ENCODE measurements at regions not wholly inside any gene's neighbourhood (a gene's known extent, or its start where the extent isn't known, plus 50 kb on each side); places are given as distances from the start of the nearest gene placed in this dataset.
A peak's percentile ranks its signal among the peaks of the same experiment; 100 is the strongest.

DNA sequence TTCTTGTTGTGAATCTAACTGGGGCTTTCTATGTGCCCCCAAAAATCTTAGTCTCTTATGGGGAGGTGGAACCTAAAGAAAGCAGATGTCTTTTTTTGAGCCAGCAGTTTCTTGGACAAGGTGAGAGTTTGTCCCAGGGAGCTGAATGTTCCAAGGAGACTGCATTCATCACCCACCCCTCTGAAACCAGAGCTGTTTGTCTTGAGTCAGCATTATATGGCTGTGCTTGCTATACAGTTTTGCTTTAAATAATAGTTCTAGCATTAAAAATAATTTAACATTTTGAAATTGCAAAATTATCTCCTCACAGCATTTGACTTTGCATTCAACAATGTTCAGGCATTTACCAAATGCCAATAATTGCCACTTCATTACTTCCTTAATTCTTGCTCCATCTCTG, 813.3 kb downstream of the BCL11B start:
- no peak for DNase-seq

DNA sequence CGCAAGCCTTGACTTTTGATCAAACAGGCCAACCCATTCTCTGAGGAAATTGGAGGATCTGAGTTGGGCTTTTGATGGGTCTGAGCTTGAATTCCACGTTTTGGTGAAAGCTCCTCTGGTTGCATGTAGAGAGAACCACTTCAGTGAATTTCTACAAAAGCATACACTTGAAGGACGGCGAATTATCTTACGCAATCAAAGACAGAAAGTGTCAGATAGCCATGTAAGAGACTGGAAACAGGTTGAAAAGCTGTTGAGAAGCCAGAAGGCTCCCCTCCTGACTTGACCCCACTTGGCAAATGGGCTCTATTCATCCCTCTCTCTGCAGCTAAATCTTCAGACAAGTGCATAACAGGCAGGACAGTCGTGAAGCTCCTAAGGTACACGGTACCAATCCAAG, 809.1 kb downstream of the BCL11B start:
- no peak for DNase-seq

DNA sequence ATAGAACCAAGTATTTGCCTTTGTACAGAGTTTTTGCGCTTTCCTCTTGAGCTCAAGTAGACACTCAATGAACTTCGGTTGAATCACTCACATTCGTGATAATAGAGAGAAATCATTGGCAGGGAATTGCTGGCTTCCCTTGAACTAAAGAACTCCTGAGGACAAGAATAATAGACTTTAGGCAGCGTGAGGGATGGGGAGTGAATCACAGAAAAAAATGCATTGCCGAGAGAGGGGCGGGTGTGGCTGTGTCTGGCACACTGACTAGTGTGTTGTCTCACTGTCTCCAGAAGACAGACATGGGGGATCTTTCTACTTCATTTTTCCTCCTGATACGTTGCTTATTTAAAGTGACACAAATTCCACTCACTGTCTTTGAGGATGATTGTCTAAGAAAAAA, 805.2 kb downstream of the BCL11B start:
- DNase-seq = no peak

DNA sequence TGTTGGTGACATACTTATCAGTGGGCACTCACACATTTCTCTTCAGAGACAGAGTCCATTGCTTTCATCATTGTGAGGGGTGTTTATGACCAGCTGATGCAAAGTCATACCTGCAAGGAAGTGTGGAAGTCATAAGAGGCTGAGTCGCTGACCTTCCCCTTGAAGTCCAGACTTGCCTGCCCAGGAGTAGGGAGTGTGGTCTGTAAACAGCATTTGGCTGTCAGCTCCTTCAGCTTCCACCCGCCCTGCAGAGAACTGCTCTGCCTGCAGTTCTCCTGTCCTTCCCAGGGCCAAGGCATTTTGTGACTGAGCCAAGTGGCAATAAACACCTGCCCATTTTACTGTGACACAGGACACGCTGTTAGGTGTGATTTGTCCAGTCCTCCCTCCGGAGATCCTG, 801.3 kb downstream of the BCL11B start:
- DNase-seq = no peak

DNA sequence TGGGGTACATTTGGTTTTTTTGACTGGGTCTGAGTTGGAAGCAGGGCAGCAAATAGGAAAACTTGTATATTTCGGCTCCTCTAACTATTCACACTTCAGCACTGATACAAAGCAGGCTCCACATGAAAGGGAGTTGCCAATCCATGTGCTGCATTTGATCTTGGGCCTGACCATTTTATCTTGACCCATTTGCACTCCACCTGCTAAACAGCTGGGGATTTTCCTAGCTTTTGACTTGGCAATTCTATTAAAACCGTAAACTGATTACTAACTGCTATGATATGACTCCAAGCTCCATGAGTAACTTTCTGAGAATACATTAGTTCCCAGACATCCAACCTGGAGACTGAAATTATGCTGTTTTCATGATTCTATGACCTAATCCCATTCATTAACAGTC, 797.1 kb downstream of the BCL11B start:
- DNase-seq = no peak

DNA sequence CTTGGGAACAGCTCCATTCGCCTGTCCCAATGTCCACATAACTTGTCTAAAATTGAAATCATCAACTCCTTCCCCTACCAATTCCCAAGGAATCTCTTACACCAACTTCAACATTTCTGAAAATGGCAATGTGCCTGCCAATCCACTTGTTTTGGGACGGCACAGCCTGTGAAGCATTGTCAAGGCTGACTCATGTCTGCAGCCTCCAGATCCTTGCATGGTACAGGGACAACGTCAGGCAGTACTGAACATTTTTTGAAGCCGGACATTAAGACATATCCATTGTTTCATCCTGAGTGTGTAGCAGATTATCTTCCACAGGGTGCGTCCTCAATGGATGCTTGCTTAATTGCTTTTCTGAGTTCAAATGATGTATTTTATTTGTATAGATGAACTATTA, 794.1 kb downstream of the BCL11B start:
- DNase-seq = no peak

DNA sequence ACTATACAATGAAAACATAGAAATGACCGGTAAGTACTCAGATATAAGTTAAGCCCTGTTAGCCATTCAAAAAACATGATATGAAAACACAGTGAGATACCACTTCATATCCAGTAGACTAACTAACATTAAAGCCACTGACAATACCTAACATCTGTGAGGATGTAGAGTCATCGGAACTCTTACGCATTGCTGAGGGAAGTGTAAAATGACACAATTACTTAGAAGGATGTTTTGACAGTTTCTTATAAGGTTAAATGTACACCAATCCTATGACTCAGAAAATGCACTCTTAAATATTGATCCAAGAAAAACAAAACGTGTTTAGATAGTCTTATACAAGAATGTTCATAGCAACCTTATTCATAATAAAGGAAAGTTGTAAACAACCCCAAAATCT, 782.9 kb downstream of the BCL11B start:
- DNase-seq = no peak

DNA sequence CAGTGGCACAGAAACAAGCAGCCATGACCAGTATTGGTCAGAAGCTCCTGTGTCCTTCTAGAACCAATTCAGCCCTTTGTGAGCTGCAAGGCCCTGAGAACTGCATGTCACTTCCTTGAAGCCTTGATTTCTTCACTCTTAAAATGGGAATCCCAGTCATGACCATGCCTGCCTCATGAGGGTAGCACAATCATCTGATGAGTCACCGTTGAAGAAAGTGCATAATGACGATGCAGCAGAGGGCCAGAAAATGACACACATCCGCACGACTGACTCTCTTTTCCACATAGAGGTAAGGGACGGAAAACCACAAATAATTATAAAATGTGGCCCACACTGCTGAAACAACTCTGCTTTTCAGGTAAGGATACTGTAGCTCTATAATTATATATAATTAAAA, 777.4 kb downstream of the BCL11B start:
- DNase-seq = no peak

DNA sequence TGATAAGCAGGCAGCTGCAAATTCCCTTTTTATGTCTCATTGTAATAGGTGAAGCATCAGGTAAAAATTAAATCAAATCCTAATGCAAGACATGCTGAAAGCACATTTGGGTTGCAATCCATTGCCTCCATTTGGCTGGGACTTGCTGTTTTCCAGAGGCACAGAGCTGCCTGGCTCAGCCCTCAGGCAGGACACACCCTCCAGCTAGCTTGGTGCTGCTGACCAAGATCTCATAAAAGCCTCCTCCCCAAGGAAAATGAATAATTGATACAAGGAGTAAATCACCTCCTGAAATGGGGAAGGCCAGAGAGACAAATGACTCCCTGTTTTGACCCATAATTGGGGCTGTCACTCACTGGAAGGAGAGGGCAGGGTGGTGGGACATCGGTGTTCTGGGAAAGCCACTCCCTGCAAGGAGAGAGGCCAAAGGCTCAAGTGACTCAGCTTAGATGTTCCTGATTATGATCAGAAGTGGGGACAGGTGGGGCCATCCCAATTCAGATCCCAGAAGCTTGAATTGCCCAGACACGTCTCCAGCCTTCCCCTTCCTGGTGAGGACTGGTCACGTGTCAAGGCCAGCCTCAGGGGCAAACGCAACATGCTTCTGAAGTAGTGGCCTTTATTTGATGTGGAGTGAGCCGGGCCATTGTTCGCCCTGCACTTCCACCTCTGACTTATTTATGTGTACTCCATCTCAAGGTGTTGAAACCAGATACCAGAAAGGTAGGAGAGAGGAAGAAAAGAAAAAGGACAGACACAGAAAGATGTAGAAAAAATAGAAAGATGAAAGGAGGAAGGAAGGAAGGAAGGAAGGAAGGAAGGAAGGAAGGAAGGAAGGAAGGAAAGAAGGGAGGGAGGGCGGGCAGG, 773.7 kb downstream of the BCL11B start:
- DNase-seq = no peak

DNA sequence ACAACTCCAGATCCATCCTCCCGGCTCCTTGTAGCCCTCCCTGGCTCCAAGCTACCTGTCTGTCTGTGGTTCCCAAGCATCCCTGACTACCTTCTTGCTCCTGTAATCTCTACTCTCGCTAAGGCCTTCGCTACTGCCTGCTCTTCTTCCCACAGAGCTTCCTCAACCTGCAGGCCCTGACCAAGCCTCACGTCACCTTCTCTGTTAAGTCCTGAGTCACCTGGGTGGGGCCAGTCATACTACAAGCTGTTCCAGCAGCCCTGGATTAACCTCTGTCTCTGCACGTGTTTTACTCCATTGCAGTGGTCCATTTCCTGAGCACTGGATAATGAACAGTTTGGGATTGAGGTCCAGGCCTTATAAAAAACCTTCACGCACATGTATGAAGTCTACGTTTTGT, 770.7 kb downstream of the BCL11B start:
- no peak for DNase-seq

DNA sequence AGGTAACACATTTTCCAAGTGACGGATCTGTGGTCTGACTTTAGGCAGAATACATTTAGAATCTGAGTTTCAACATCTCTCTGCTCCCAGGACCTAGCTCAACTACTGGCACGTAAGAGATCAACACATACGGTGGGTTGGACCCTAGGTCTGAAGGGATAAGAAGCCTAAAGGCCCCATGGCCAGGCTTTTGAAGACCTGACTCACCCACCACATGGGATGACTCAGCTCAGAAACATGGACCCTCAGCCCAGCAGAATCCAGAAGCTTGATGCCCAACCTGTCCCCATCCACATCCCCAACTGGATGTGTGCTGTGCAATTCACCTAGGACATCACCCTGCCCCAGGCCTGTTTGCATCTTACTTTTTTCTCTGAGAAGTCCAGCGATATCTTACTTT, 770.2 kb downstream of the BCL11B start:
- no peak for DNase-seq

DNA sequence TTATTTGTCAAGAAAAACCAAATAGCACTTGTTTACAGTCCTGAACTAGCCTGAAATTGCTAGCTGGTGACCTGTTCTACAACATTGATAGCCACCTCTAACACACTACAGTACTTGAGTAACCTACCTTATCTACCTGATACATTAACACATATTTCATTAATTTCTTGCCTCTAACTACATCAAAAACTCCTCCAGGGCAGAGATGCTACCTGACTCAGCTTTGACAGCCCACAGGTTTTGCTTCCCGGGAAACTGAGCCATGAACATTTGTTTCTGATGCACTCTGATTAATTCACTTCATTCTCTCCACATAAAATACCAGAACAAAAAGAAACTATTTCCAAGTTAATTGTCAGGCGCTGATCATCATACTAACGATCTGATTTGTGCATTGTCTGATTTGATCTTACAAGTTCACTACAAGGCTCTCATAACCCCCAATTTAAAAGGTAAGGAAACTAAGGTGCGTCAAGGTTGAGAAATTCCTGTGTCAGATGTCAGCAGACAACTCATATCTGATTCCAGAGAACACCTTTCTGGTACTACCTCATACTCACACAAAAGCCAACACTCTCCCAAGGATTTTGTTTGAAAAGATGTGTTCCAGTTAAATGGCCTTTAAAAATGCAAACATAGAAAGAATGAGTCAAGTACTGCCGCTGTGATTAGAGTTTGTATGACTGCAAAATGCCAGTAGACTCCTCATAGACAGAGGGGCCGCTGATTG, 768.7 kb downstream of the BCL11B start:
- DNase-seq = no peak

DNA sequence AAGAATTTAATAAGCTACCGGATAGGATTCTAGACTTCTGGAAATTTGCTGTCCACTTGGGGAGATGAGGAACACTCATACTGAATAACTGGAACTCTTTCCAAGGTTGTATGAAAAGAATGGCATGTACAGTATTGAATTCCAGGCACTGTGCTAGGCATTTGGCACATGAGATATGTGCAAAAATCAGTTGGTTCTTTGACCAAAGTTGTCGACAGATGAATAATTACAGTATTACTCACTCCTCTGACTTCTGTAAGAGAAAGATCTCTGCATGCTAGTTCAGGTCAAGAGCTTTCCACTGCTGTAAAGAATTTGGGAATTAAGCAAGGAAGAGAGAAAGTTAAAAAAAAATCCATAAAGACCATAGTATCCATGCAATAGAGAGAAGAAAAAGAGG, 764.7 kb downstream of the BCL11B start:
- DNase-seq = no peak

DNA sequence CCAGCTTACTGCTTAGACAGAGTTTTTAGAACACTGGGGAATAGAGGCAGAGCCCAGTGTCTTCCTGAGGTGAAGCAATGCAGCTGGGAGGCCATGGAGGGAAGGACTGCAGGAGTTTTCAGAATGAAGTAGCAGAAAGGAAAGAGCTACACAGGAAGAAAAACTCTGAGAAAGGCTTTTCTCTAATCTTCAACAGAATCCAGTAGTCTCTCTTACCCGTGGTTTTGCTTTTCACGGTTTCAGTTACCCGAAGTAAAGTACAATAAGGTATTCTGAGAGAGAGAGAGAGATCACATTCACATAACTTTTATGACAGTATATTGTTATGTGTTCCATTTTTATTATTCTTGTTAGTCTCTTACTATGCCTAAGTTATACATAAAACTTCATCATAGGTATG, 761.6 kb downstream of the BCL11B start:
- DNase-seq = no peak

DNA sequence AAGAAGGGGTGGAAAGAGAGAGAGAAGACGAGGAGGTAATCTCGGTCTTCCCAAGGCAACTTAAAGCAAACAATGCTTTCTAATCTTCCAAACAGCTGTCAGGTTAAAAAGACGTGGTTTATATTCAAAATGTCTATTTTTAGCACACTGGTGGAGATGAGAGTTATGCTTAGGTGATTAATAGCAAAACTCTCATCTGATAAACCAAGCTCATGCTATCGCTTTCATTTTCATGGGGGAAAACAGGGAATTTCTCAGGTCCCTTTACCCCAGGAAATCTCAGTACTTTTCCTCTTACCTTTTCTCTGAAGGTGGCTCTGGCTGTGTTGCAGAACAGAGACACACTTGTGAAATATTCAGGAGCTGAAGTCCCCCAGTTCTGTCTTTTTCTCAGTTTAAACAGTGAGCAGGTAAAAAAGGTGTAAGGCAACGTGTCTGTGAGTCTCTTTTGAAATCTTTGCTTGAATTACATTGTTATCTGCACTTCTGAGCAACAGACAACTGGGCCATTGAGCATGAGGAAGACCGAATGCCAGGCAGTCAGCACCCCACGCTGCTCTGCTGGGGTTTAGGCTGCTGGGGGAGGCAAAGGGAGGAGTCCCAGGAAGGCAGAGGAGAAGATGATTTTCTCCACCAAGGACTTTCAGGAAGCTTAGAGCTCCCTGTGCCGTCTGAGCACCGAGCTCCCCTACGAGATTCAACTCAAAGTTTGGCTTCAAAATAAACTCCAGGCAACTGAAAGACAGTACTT, 759.3 kb downstream of the BCL11B start:
- DNase-seq = no peak

DNA sequence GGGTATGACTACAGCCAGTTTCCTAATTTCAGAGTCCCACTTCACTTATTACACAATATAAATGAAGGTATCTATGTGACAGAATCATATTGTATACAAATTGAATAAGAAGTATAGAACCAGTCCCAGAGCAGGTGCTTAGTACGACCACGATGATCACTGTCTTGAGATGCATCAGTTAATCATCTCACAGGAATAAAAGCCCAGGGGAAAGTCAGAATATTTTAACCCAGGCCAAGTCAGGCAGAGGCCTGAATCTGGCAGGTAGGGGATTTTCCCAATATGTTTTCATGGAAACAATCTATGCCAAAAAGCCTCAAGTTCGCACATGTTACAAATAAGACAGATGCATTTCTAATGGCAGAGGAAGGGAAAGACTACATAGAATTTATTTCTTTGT, 758.4 kb downstream of the BCL11B start:
- DNase-seq = no peak

DNA sequence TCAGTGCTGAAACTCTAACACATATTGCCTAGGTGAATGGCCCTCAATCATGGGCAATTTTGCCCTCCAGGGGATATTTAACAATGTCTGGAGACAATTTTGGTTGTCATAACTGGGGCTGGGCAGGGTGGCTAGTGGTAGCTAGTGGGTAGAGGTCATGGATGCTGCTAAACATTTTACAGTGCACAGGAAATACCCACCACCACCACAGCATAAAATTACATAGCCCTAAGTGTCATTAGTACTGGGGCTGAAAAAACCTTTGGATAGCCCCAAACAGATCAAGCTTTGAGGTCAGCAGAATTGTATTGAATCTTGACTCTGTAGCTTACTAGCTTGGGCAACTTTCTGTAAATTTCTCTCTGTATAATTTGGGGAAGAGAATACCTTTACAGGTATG, 758.0 kb downstream of the BCL11B start:
- no peak for DNase-seq

DNA sequence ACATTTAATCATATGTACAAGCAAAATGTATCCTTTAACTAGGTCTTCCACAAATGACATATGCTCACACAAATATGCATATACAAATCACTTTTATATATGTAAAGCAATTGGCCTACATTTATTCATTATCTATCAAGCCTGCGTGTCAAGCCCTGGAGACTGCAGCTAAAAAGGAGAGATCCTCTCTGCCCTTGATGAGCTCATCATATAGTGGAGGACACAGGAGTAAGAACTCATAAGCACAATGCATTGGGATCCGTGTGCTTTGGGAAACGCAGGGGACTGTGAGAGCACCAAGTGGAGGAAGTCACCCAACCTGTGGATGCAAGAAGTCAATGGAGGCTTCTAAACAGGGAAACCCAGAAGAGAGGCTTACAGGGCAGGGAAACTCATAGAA, 735.7 kb downstream of the BCL11B start:
- no peak for DNase-seq

DNA sequence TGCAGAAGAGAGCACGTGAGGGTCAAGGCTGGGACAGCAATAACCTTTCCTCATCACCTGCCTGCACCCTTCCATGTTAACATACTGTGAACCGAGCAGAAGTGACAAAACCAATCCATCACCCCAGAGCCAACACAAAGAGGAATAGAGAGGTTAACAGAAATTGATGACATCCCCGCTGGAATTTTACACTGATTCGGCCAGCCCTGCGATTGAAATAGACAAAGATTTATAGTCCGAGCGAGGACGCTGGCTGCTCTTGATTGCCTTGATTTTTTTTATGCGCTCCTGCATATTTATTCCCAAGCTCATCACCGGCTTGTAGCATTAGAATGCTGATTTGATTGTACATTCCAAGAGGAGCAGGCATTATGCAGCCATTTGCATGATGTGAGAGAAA, 729.7 kb downstream of the BCL11B start:
- no peak for DNase-seq

DNA sequence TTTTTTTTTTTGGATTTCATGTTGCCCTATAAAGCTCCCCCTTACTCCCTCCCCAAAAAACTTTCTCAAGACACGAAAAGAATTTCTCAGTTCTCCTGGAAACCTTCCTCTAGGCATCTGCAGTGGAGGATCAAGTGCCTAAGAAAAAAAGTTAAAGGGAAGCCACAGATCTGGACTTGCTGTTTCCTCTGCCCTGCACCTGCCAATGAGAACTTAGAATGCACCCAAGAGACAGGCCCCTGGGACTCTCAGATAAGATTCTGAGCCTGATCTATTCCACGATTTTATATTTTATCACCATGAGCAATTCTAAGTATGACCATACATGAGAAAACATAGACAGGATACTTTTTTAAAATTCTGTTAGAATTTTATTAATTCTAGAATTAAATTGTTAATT, 728.9 kb downstream of the BCL11B start:
- no peak for DNase-seq

DNA sequence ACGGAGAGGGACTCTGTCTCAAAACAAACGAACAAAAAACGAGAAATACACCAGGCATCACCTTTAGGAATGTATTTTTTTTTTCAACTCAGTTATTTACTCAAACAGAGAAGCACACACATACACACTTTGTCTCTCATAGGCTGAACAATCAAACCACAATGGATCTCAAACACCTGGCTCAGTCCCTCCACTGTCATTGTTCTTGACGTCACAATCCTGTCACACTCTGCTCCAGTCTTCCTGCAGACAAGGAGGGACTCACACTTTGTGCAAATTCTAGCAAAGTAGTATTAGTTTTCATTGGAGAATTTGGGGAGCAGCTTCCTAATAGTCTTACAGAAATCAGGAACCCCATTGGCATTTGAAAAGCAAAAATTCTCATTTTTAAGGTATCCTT, 727.8 kb downstream of the BCL11B start:
- no peak for DNase-seq

DNA sequence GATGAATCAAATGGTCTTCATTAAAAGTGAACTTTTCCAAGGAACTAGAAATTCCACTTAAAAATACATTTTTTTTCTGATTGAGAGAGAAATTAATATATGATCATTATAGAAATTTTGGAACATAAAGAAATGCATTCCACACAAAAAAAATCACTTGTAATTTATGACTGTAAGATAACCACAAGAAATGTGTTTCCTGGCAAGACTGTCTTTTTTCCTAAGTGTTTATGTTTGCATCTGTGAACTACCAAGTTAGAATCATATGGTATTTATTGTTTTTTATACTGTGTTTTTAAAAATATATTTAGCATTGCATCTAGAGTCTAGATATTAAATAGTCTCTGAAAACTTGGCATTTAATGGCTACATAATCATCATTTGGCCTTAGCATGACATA, 726.8 kb downstream of the BCL11B start:
- DNase-seq = no peak

DNA sequence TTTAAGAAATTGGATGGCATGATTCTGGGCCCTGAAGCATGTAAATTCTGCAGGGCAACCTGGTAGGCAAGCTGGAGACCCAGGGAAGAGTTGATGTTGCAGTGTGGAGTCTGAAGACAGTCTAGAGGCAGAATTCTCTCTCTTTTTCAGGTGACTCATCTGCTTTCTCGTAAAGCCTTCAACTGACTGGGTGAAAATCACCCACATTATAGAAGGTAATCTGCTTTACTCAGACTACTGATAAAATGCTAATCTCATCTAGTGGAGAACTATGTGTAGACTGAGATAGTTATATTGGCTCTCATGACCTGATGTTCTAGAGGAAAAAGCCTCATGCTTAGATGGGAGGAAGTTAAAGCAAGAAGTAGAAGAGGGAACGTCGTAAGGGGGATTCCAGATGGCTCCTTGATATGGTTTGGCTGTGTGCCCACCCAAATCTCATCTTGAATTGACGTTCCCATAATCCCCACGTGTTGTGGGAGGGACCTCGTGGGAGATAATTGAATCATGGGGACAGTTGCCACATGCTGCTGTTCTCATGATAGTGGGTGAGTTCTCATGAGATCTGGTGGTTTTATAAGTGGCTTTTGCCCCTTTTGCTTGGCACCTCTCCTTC, 723.8 kb downstream of the BCL11B start:
- peak; percentile 4 for DNase-seq

Measured in inflammatory macrophage treated with lipopolysaccharide for 4 hours (primary cell).